Mesenchymal stem cell (in vitro differentiated cells and primary cell): ENCODE measurements at regions not wholly inside any gene's neighbourhood (a gene's known extent, or its start where the extent isn't known, plus 50 kb on each side); places are given as distances from the start of the nearest gene placed in this dataset.

ENCODE experiments used
- DNase-seq: peaks from one replicate; pipeline ENCODE4 v3.0.0-alpha.2; 2013
- H2AFZ ChIP-seq: one replicate; pipeline ENCODE4 v1.6.1; 2013; ENCODE audit warnings: low read depth, mild to moderate bottlenecking, control low read depth, inconsistent platforms, low read length, moderate library complexity
- H2AK5ac ChIP-seq: 2 replicates; pipeline ENCODE4 v1.6.1; 2013; ENCODE audit warnings: low read length, moderate library complexity, mild to moderate bottlenecking, inconsistent platforms; ENCODE audit not compliant: severe bottlenecking
- H2BK120ac ChIP-seq: one replicate; pipeline ENCODE4 v1.6.1; 2013; ENCODE audit warnings: low read depth, mild to moderate bottlenecking, inconsistent platforms, low read length, moderate library complexity
- H2BK12ac ChIP-seq, 2 experiments: one replicate each; pipeline ENCODE4 v1.6.1; 2013; ENCODE audit warnings: inconsistent platforms in 2 of 2, low read length in 2 of 2, mild to moderate bottlenecking in 2 of 2, moderate library complexity in 2 of 2, control low read depth in 1 of 2
- H2BK15ac ChIP-seq: one replicate; pipeline ENCODE4 v1.6.1; 2013; ENCODE audit warnings: mild to moderate bottlenecking, low read depth, inconsistent platforms; ENCODE audit not compliant: poor library complexity, severe bottlenecking
- H2BK5ac ChIP-seq: 2 replicates; pipeline ENCODE4 v1.6.1; 2013; ENCODE audit warnings: low read depth, mild to moderate bottlenecking, low read length, control low read depth, inconsistent platforms; ENCODE audit not compliant: poor library complexity, severe bottlenecking
- H3K14ac ChIP-seq, 2 experiments: one replicate each; pipeline ENCODE4 v1.6.1; 2013; ENCODE audit warnings: inconsistent platforms in 2 of 2, low read length in 2 of 2, control low read depth in 1 of 2, mild to moderate bottlenecking in 1 of 2, moderate library complexity in 1 of 2
- H3K18ac ChIP-seq, 2 experiments: one replicate each; pipeline ENCODE4 v1.6.1; 2013; ENCODE audit warnings: inconsistent platforms in 2 of 2, low read length in 2 of 2, control low read depth in 1 of 2, low read depth in 1 of 2, mild to moderate bottlenecking in 1 of 2
- H3K23ac ChIP-seq, 2 experiments: one replicate each; pipeline ENCODE4 v1.6.1; 2013; ENCODE audit warnings: inconsistent platforms in 2 of 2, low read length in 2 of 2, mild to moderate bottlenecking in 2 of 2, moderate library complexity in 2 of 2, control low read depth in 1 of 2
- H3K27ac ChIP-seq: 2 replicates; pipeline ENCODE4 v1.5.1; 2013; ENCODE audit warnings: mild to moderate bottlenecking, moderate library complexity, low read length, control low read depth, inconsistent platforms; ENCODE audit not compliant: poor library complexity, severe bottlenecking
- H3K27me3 ChIP-seq, 2 experiments: 2 replicates each; pipeline versions ENCODE4 v1.6.1 to v1.7.0; 2013; ENCODE audit warnings: low read length in 2 of 2, mild to moderate bottlenecking in 2 of 2, moderate library complexity in 2 of 2, control low read depth in 1 of 2, inconsistent platforms in 1 of 2; ENCODE audit not compliant: control insufficient read depth in 1 of 2, insufficient read depth in 1 of 2
- H3K36me3 ChIP-seq, 2 experiments: 2 replicates each; pipeline versions ENCODE4 v1.6.1 to v1.7.0; 2013; ENCODE audit warnings: low read length in 2 of 2, control low read depth in 1 of 2, inconsistent platforms in 1 of 2, low read depth in 1 of 2, mild to moderate bottlenecking in 1 of 2; ENCODE audit not compliant: insufficient read depth in 2 of 2, control insufficient read depth in 1 of 2
- H3K4ac ChIP-seq, 2 experiments: one replicate each; pipeline ENCODE4 v1.6.1; 2013; ENCODE audit warnings: inconsistent platforms in 2 of 2, low read length in 2 of 2, mild to moderate bottlenecking in 2 of 2, moderate library complexity in 2 of 2, control low read depth in 1 of 2, low read depth in 1 of 2
- H3K4me1 ChIP-seq: 2 replicates; pipeline ENCODE4 v1.6.1; 2013; ENCODE audit warnings: low read depth, low read length, control low read depth; ENCODE audit not compliant: control insufficient read depth, insufficient read depth
- H3K4me2 ChIP-seq: 2 replicates; pipeline ENCODE4 v1.6.1; 2013; ENCODE audit warnings: low read length, mild to moderate bottlenecking, inconsistent platforms; ENCODE audit not compliant: poor library complexity, severe bottlenecking
- H3K4me3 ChIP-seq, 2 experiments: 2 replicates each; pipeline versions ENCODE4 v1.5.1 to v1.7.0; 2013; ENCODE audit warnings: low read length in 2 of 2, mild to moderate bottlenecking in 2 of 2, control low read depth in 1 of 2, low read depth in 1 of 2; ENCODE audit not compliant: insufficient read depth in 1 of 2
- H3K79me1 ChIP-seq: replicated peaks from 2 replicates; pipeline ENCODE4 v1.6.1; 2013; ENCODE audit warnings: mild to moderate bottlenecking, control low read depth, low read length, inconsistent platforms; ENCODE audit not compliant: poor library complexity, severe bottlenecking
- H3K9ac ChIP-seq: 2 replicates; pipeline ENCODE4 v1.7.0; 2013; ENCODE audit warnings: mild to moderate bottlenecking, low read length, moderate library complexity
- H3K9me3 ChIP-seq: 2 replicates; pipeline ENCODE4 v1.7.0; 2013; ENCODE audit warnings: mild to moderate bottlenecking, low read length; ENCODE audit not compliant: control insufficient read depth
- H4K8ac ChIP-seq: one replicate; pipeline ENCODE4 v1.6.1; 2013; ENCODE audit warnings: inconsistent platforms, mild to moderate bottlenecking, low read length, moderate library complexity
- H4K91ac ChIP-seq: one replicate; pipeline ENCODE4 v1.6.1; 2013; ENCODE audit warnings: mild to moderate bottlenecking, low read length, inconsistent platforms
- WGBS: methylation state at CpG from one replicate; pipeline ENCODE4 v1.1.7; 2013; ENCODE audit warnings: mixed read lengths; 5-methylcytosine and 5-hydroxymethylcytosine counted together

DNA sequence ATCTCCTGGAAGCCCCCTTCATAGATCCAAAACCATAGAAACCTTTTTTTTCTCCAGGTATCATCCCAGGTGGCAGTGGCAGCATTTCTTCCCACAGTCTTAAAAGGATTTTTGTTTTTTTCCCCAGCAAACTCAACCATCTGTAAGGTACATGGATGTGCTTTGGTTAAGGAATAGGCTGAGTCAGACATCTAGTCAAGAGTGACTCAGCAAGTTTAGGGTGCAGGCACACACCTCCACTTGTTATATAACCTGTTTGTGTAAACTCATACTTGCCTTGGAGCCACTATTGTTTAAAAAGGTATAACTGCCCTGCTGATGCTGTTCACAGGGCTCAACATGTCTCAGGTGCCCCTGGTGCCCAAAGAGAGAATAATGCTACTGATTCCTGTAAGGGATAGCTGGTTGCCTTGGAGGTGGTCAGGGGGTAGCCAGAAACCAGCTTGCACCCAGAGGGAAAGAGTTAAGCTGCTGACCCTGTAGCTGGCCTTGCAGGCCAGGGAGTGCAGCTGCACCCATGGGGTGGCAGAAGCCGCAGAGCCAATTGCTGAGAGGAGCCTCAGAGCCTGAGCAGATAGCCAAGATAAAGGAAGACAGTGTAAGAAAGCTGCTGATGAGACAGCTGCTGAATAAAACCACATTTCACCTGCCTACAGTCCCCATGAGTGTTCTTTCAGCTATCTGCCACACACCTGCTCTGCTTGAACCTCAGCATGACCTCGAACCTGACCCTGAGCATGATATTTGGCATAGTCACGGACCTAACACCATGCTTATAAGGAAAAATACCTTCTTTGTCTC lies 1726.1 kb upstream of the RAG2 start:
- Histone ChIP-seq H3K79me1 (no peaks in the 10 kb centered on the region), H2AFZ (no peak overlapping the region), H2BK15ac (no peak overlapping the region), H3K27ac (no peak overlapping the region), H2BK120ac (no peak overlapping the region), H3K36me3 (no peaks in the 10 kb centered on the region), H3K4me2 (no peak overlapping the region), H4K8ac (no peak overlapping the region), H3K9ac (no peak overlapping the region), H3K18ac (no peak overlapping the region), H3K9me3 (peaks cover 6% of the 10 kb centered on the region), H3K14ac (no peak overlapping the region), H2BK5ac (no peak overlapping the region), H4K91ac (no peak overlapping the region), H2BK12ac (no peak overlapping the region), H3K27me3 (no peaks in the 10 kb centered on the region), H3K23ac (no peak overlapping the region), H3K4me1 (no peaks in the 10 kb centered on the region), H3K4ac (no peak overlapping the region), H3K4me3 (no peak overlapping the region), H2AK5ac (no peak overlapping the region)
- no peak for DNase-seq
- WGBS, result 58% methylated on average over 3 of the region's 3 CpGs

DNA sequence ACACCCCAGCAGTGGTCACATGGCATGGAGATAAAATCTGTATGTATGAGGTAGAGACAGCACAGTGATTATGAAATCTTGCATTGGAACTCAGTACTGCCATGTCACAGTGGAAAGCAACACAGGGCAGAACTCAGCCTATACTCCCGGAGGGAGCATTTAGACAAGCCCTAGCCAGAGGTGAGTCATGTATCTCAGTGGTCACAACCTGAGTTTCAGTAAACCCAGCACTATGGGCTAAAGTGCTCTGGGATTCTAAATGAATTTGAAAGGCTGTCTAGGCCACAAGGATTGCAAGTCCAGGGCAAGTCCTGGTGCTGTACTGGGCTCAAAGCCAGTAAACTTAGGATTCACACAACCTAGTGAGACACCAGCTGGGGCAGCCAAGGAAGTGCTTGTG lies 1717.1 kb upstream of the RAG2 start:
- H3K9me3 ChIP-seq, result peaks cover 24% of the 10 kb centered on the region
- 93% methylated on average over 1 of the region's 1 CpG for WGBS

DNA sequence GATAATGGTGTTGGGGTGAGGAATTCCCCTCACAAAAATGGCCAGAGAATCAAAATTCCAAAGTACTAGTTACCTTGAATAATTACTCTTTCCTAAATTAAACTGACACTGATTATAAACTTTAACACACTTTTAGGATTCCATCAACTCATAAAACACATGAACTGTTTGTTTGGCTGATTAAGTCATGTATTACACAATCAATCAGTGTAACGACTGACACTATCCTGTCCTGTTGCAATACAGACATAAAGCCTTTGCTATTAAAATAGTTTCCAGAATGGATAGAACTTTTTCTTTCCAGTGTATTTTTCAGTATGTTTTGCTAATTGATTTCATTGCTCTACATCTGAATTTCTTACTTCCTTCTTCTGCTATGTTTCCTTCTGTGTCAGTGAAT lies 1709.4 kb upstream of the RAG2 start:
- no peaks in the 10 kb centered on the region for H3K27me3 ChIP-seq
- no peak overlapping the region for H4K91ac ChIP-seq
- no peaks in the 10 kb centered on the region for H3K79me1 ChIP-seq
- no peak overlapping the region for H3K27ac ChIP-seq
- H2AK5ac ChIP-seq, result no peak overlapping the region
- H2AFZ ChIP-seq, result no peak overlapping the region
- WGBS, result no CpG with 5 or more reads among the region's 1 CpG
- H3K4me3 ChIP-seq, result no peak overlapping the region
- H3K36me3 ChIP-seq, result no peaks in the 10 kb centered on the region
- H2BK120ac ChIP-seq, result no peak overlapping the region
- H2BK12ac ChIP-seq, result no peak overlapping the region
- no peaks in the 10 kb centered on the region for H3K4me1 ChIP-seq
- H3K9ac ChIP-seq, result no peak overlapping the region
- no peaks in the 10 kb centered on the region for H3K9me3 ChIP-seq
- H4K8ac ChIP-seq, result no peak overlapping the region
- H3K4me2 ChIP-seq, result no peak overlapping the region
- no peak overlapping the region for H2BK15ac ChIP-seq
- H2BK5ac ChIP-seq, result no peak overlapping the region
- no peak overlapping the region for H3K14ac ChIP-seq
- H3K23ac ChIP-seq, result no peak overlapping the region
- DNase-seq, result no peak
- H3K18ac ChIP-seq, result no peak overlapping the region
- no peak overlapping the region for H3K4ac ChIP-seq

More for the DNA sequence above, 1717.1 kb upstream of the RAG2 start:
- H3K4me3 ChIP-seq, result no peak overlapping the region
- H2BK120ac ChIP-seq, result no peak overlapping the region
- no peak overlapping the region for H2AK5ac ChIP-seq
- DNase-seq, result peak; percentile 17
- H2BK5ac ChIP-seq, result no peak overlapping the region
- H3K79me1 ChIP-seq, result no peaks in the 10 kb centered on the region
- H3K14ac ChIP-seq, result no peak overlapping the region
- H2BK15ac ChIP-seq, result no peak overlapping the region
- H4K8ac ChIP-seq, result no peak overlapping the region
- H4K91ac ChIP-seq, result no peak overlapping the region
- no peaks in the 10 kb centered on the region for H3K27me3 ChIP-seq
- no peaks in the 10 kb centered on the region for H3K4me1 ChIP-seq
- H3K18ac ChIP-seq, result no peak overlapping the region
- H3K9ac ChIP-seq, result no peak overlapping the region
- no peak overlapping the region for H2BK12ac ChIP-seq
- H3K36me3 ChIP-seq, result no peaks in the 10 kb centered on the region
- no peak overlapping the region for H3K4ac ChIP-seq
- no peak overlapping the region for H3K4me2 ChIP-seq
- H3K27ac ChIP-seq, result no peak overlapping the region
- H3K23ac ChIP-seq, result no peak overlapping the region
- no peak overlapping the region for H2AFZ ChIP-seq

DNA sequence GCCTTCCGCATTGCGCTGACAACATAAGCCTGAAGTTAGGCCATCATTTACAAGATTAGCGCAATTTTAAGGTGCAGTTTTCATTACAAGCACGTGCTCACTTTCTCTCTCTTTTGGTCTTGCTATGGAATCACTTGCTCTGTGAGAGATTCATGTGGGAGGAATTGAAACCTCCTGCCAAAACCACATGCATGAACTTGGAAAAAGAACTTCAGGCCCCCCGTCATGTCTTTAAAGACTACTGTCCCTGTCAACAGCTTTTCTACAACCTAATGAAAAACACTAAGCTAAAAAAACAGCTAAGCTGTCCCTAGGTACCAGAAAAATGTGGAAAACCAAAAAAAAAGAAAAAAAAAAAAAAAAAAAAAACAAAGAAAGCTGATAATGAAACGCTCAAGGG lies 1707.6 kb upstream of the RAG2 start:
- 86% methylated on average over 5 of the region's 6 CpGs for WGBS
- H2BK15ac ChIP-seq, result no peak overlapping the region
- no peaks in the 10 kb centered on the region for H3K79me1 ChIP-seq
- H3K27ac ChIP-seq, result no peak overlapping the region
- H2BK120ac ChIP-seq, result no peak overlapping the region
- no peak overlapping the region for H3K14ac ChIP-seq
- H3K4me3 ChIP-seq, result no peak overlapping the region
- H2BK12ac ChIP-seq, result no peak overlapping the region
- no peak overlapping the region for H4K8ac ChIP-seq
- no peaks in the 10 kb centered on the region for H3K27me3 ChIP-seq
- no peaks in the 10 kb centered on the region for H3K9me3 ChIP-seq
- no peak overlapping the region for H2AK5ac ChIP-seq
- H2AFZ ChIP-seq, result no peak overlapping the region
- no peak overlapping the region for H3K4me2 ChIP-seq
- no peak overlapping the region for H3K18ac ChIP-seq
- H3K23ac ChIP-seq, result no peak overlapping the region
- no peaks in the 10 kb centered on the region for H3K4me1 ChIP-seq
- no peak overlapping the region for H3K9ac ChIP-seq
- no peak overlapping the region for H2BK5ac ChIP-seq
- no peak overlapping the region for H4K91ac ChIP-seq
- H3K4ac ChIP-seq, result no peak overlapping the region
- DNase-seq, result no peak
- H3K36me3 ChIP-seq, result no peaks in the 10 kb centered on the region
